ENCODE measurements at regions not wholly inside any gene's neighbourhood (a gene's known extent, or its start where the extent isn't known, plus 50 kb on each side); places are given as distances from the start of the nearest gene placed in this dataset.

DNA sequence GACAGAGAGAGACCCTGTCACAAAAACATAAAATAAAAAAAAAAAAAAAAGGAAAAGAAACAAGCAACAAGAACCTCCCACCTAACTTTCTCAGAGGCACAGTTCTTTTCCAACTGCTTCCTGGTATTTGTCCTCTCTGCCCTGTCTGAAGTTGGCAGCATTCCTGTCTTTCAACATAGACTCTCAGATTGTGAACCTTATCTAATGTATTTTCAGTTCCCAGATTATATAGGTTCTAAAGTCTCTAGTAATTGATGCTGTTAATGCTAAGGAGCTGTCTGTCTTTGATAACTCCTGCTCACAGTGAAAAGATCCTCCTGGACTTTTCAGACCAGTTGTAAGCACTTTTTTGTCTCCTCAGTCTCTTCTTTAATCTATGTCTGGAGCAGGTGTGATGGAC is 199.5 kb upstream of the P2RY1 start:
- Histone ChIP-seq H3K4me3 (ENCODE audit: low read length in 2 of 2) (no peak overlapping the region), H3K27me3 (ENCODE audit: insufficient read depth, low read length) (no peaks in the 10 kb centered on the region), H3K4me1 (ENCODE audit: insufficient read depth, low read length) (no peaks in the 10 kb centered on the region), H3K9me3 (ENCODE audit: control insufficient read depth in 1 of 2, low read length in 2 of 2) (no peaks in the 10 kb centered on the region), H3K36me3 (ENCODE audit: insufficient read depth, low read length) (no peaks in the 10 kb centered on the region), H3K27ac (ENCODE audit: low read depth, low read length) (no peak overlapping the region)
- intact Hi-C loops (cut with micrococcal nuclease), result no loop called here
- peaks cover 7 to 16% of the 10 kb centered on the region in 2 donors for H3K27me3 Mint-ChIP-seq
- no peak overlapping the region for H3K27ac Mint-ChIP-seq
- no peaks in the 10 kb centered on the region for H3K36me3 Mint-ChIP-seq
- H3K4me1 Mint-ChIP-seq, result no peaks in the 10 kb centered on the region
- no peak for DNase-seq
- ChIA-PET POLR2A (ENCODE audit: partially characterized antibody) (no interaction called here), CTCF (ENCODE audit: partially characterized antibody) (interaction anchor here (0.7 kb wide), 1 partner anchor 131 kb away, joined by 3 read pairs; no protein-coding TSS in a partner anchor)
- no peak overlapping the region for H3K4me3 Mint-ChIP-seq
- peaks cover 0 to 5% (median 1%) of the 10 kb centered on the region in 8 donors for H3K9me3 Mint-ChIP-seq

DNA sequence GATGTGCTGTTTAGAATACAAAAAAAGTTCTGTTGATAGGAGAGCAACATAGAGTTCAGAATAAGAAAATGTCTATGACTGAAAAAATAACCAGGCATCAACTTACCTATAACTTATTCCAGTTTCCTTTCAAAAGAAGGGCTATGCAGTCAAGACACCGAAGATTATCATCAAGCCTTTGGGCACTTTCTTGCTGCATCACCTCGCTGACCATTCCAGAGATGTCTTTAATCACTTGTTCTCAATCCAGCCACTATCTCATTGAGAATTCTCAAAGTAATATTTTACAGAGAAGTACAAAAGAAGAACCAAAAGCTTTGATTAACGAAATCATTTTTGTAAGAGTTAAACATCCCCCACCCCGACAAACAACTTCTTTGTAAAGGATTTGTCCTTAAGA is 198.3 kb upstream of the P2RY1 start:
- POLR2A ChIA-PET (ENCODE audit: partially characterized antibody), result no interaction called here
- Mint-ChIP-seq H3K27me3 (peaks cover 7 to 18% of the 10 kb centered on the region in 2 donors), H3K27ac (no peak overlapping the region), H3K36me3 (no peaks in the 10 kb centered on the region), H3K4me1 (no peaks in the 10 kb centered on the region), H3K9me3 (peaks cover 0 to 5% (median 0%) of the 10 kb centered on the region in 8 donors), H3K4me3 (no peak overlapping the region)
- no peaks in the 10 kb centered on the region for H3K27me3 ChIP-seq (ENCODE audit: insufficient read depth, low read length)
- CTCF ChIA-PET (ENCODE audit: partially characterized antibody), result no interaction called here
- H3K27ac ChIP-seq (ENCODE audit: low read depth, low read length), result no peak overlapping the region
- intact Hi-C loops (cut with micrococcal nuclease), result no loop called here
- H3K36me3 ChIP-seq (ENCODE audit: insufficient read depth, low read length), result no peaks in the 10 kb centered on the region
- no peaks in the 10 kb centered on the region for H3K9me3 ChIP-seq (ENCODE audit: control insufficient read depth in 1 of 2, low read length in 2 of 2)
- DNase-seq, result no peak
- no peak overlapping the region for H3K4me3 ChIP-seq (ENCODE audit: low read length in 2 of 2)
- H3K4me1 ChIP-seq (ENCODE audit: insufficient read depth, low read length), result no peaks in the 10 kb centered on the region

DNA sequence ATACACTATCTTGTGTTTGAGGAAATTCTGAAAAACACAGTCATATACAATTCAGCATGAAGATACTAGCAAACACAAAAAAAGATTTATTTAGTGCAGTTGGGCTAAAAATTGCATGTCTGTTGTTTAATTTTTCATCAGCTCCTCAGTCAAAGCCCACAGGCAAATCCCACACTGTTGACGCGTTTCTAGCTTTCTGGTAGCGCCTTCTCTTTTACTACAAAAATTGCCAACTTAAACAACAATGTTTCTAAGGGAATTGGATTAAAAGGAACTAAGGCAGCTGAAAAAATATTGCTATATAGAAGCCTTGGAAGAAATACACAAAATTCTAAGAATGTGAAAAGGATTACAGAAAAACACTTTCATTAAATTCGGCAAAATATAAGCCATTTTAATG is 196.7 kb upstream of the P2RY1 start:
- ChIA-PET POLR2A (ENCODE audit: partially characterized antibody) (no interaction called here), CTCF (ENCODE audit: partially characterized antibody) (no interaction called here)
- H3K36me3 ChIP-seq (ENCODE audit: insufficient read depth, low read length), result no peaks in the 10 kb centered on the region
- Mint-ChIP-seq H3K27me3 (peaks cover 4 to 20% of the 10 kb centered on the region in 2 donors), H3K27ac (no peak overlapping the region), H3K9me3 (peaks cover 0 to 5% (median 0%) of the 10 kb centered on the region in 8 donors), H3K4me1 (no peaks in the 10 kb centered on the region), H3K4me3 (no peak overlapping the region), H3K36me3 (no peaks in the 10 kb centered on the region)
- H3K4me1 ChIP-seq (ENCODE audit: insufficient read depth, low read length), result no peaks in the 10 kb centered on the region
- H3K27me3 ChIP-seq (ENCODE audit: insufficient read depth, low read length), result no peaks in the 10 kb centered on the region
- no peak for DNase-seq
- H3K27ac ChIP-seq (ENCODE audit: low read depth, low read length), result no peak overlapping the region
- no peaks in the 10 kb centered on the region for H3K9me3 ChIP-seq (ENCODE audit: control insufficient read depth in 1 of 2, low read length in 2 of 2)
- intact Hi-C loops (cut with micrococcal nuclease), result no loop called here
- no peak overlapping the region for H3K4me3 ChIP-seq (ENCODE audit: low read length in 2 of 2)

DNA sequence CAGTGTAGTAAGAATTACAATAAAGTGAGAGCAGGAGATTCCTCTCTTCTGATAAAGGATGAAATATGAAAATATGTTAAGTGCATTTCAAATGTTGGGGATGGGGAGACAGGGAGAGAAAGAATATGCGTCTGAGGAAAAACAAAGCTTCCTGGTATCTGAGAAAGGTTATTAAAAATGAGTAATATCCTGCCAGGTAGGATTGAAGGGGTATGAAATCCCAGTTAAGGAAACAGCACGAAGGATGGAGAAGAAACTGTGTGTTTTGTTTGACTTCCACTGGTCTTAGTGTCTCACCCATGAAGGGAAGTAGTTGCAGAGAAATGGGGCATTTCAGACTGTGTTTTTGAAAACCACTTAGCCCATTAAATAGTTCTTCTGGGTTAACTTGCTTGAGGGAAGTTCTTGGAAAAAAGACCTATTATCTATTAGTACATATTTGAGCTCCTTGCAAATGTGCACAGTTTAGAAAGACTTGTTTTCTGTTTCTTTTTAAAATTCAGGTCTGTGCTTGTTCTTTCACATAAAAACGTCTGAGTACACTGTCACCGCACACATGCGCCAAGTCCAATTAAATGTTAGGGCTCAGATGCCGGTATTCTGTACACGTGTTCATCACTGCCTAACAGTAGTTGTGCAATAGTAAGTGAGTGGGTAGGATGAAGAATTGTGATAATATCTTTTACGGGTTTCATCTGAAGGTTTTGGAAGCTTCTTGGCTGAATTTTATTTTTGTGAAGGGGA is 196.1 kb upstream of the P2RY1 start:
- no peak overlapping the region for H3K4me3 Mint-ChIP-seq
- Histone ChIP-seq H3K4me1 (ENCODE audit: insufficient read depth, low read length) (no peaks in the 10 kb centered on the region), H3K4me3 (ENCODE audit: low read length in 2 of 2) (no peak overlapping the region), H3K36me3 (ENCODE audit: insufficient read depth, low read length) (no peaks in the 10 kb centered on the region), H3K27ac (ENCODE audit: low read depth, low read length) (no peak overlapping the region), H3K9me3 (ENCODE audit: control insufficient read depth in 1 of 2, low read length in 2 of 2) (no peaks in the 10 kb centered on the region), H3K27me3 (ENCODE audit: insufficient read depth, low read length) (no peaks in the 10 kb centered on the region)
- peaks cover 1 to 15% of the 10 kb centered on the region in 2 donors for H3K27me3 Mint-ChIP-seq
- CTCF ChIA-PET (ENCODE audit: partially characterized antibody), result no interaction called here
- H3K9me3 Mint-ChIP-seq, result peaks cover 0 to 10% (median 3%) of the 10 kb centered on the region in 8 donors
- DNase-seq, result no peak
- intact Hi-C loops (cut with micrococcal nuclease), result no loop called here
- no peaks in the 10 kb centered on the region for H3K36me3 Mint-ChIP-seq
- POLR2A ChIA-PET (ENCODE audit: partially characterized antibody), result no interaction called here
- H3K4me1 Mint-ChIP-seq, result no peaks in the 10 kb centered on the region
- H3K27ac Mint-ChIP-seq, result no peak overlapping the region

DNA sequence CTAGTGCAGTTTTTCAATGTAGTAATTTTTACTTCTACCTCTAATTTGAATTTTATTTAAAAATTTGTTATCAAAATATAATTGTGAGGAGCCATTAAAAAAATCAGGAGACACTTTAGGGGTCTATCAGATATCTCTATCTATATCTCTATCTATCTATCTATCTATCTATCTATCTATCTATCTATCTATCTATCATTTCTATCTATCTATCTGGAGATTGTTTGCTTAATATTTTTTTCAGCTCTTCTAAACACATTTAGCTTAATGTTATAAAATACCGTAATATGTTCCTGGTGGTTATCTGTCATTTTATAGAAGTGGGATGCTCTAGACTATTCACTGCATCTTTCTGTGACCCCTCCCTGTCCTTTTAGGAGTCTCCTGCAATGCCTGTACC is 193.7 kb upstream of the P2RY1 start:
- no peak overlapping the region for H3K27ac Mint-ChIP-seq
- no peak overlapping the region for H3K27ac ChIP-seq (ENCODE audit: low read depth, low read length)
- H3K36me3 ChIP-seq (ENCODE audit: insufficient read depth, low read length), result no peaks in the 10 kb centered on the region
- no peaks in the 10 kb centered on the region for H3K4me1 ChIP-seq (ENCODE audit: insufficient read depth, low read length)
- ChIA-PET POLR2A (ENCODE audit: partially characterized antibody) (no interaction called here), CTCF (ENCODE audit: partially characterized antibody) (no interaction called here)
- intact Hi-C loops (cut with micrococcal nuclease), result no loop called here
- H3K9me3 ChIP-seq (ENCODE audit: control insufficient read depth in 1 of 2, low read length in 2 of 2), result no peaks in the 10 kb centered on the region
- no peak overlapping the region for H3K4me3 Mint-ChIP-seq
- H3K27me3 Mint-ChIP-seq, result peaks cover 0 to 17% of the 10 kb centered on the region in 2 donors
- H3K36me3 Mint-ChIP-seq, result no peaks in the 10 kb centered on the region
- no peaks in the 10 kb centered on the region for H3K4me1 Mint-ChIP-seq
- DNase-seq, result no peak
- no peak overlapping the region for H3K4me3 ChIP-seq (ENCODE audit: low read length in 2 of 2)
- no peaks in the 10 kb centered on the region for H3K27me3 ChIP-seq (ENCODE audit: insufficient read depth, low read length)
- peaks cover 0 to 19% (median 5%) of the 10 kb centered on the region in 8 donors for H3K9me3 Mint-ChIP-seq

DNA sequence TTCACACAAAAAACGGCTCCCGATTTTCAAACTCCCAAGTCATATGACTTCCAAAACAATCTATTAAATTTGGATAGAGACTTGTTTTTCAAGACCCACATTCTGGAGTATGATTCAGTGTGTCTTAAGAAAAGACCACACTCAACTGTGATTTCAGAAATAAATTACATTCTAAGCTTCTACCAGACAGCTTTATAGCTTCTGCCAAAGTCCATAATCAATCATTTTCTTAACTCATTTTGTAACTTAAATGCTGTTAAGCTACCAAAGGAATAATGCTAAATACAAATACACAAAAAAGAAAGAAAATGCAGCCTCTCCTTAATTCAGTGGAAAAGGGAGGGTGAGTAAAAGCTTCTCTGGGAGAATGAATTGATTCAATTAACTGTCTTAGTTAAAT is 192.3 kb upstream of the P2RY1 start:
- H3K9me3 Mint-ChIP-seq, result peaks cover 0 to 19% (median 5%) of the 10 kb centered on the region in 8 donors
- Histone ChIP-seq H3K27me3 (ENCODE audit: insufficient read depth, low read length) (no peaks in the 10 kb centered on the region), H3K36me3 (ENCODE audit: insufficient read depth, low read length) (no peaks in the 10 kb centered on the region), H3K4me3 (ENCODE audit: low read length in 2 of 2) (no peak overlapping the region), H3K27ac (ENCODE audit: low read depth, low read length) (no peak overlapping the region), H3K9me3 (ENCODE audit: control insufficient read depth in 1 of 2, low read length in 2 of 2) (no peaks in the 10 kb centered on the region), H3K4me1 (ENCODE audit: insufficient read depth, low read length) (no peaks in the 10 kb centered on the region)
- CTCF ChIA-PET (ENCODE audit: partially characterized antibody), result no interaction called here
- POLR2A ChIA-PET (ENCODE audit: partially characterized antibody), result no interaction called here
- intact Hi-C loops (cut with micrococcal nuclease), result no loop called here
- H3K4me1 Mint-ChIP-seq, result no peaks in the 10 kb centered on the region
- peaks cover 0 to 20% of the 10 kb centered on the region in 2 donors for H3K27me3 Mint-ChIP-seq
- H3K36me3 Mint-ChIP-seq, result no peaks in the 10 kb centered on the region
- H3K27ac Mint-ChIP-seq, result no peak overlapping the region
- H3K4me3 Mint-ChIP-seq, result no peak overlapping the region
- no peak for DNase-seq

DNA sequence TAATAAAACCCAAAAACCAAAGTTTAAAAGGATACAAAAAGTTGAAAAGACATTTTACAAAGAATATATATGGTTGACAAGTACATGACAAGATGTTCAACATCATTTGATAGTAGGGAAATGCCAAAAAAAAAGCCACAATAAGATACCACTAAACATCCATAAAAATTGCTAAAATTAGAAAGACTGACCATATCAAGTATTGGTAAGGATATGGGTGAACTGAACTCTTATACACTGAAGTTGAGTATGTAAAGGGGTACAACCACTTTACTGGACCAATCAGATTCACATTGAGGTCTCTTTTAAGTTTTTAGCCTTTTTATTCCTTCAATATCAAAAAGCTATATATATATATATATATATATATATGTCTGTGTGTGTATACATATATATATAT is 190.5 kb upstream of the P2RY1 start:
- ChIA-PET POLR2A (ENCODE audit: partially characterized antibody) (no interaction called here), CTCF (ENCODE audit: partially characterized antibody) (no interaction called here)
- Mint-ChIP-seq H3K27ac (no peak overlapping the region), H3K9me3 (peaks cover 0 to 19% (median 5%) of the 10 kb centered on the region in 8 donors), H3K27me3 (peaks cover 0 to 14% of the 10 kb centered on the region in 2 donors), H3K36me3 (no peaks in the 10 kb centered on the region), H3K4me1 (no peaks in the 10 kb centered on the region), H3K4me3 (no peak overlapping the region)
- no peaks in the 10 kb centered on the region for H3K9me3 ChIP-seq (ENCODE audit: control insufficient read depth in 1 of 2, low read length in 2 of 2)
- no peak overlapping the region for H3K27ac ChIP-seq (ENCODE audit: low read depth, low read length)
- no peaks in the 10 kb centered on the region for H3K36me3 ChIP-seq (ENCODE audit: insufficient read depth, low read length)
- no peaks in the 10 kb centered on the region for H3K27me3 ChIP-seq (ENCODE audit: insufficient read depth, low read length)
- intact Hi-C loops (cut with micrococcal nuclease), result no loop called here
- no peaks in the 10 kb centered on the region for H3K4me1 ChIP-seq (ENCODE audit: insufficient read depth, low read length)
- no peak overlapping the region for H3K4me3 ChIP-seq (ENCODE audit: low read length in 2 of 2)
- DNase-seq, result no peak

All from CD4-positive, alpha-beta memory T cell (primary cell).